Esophagus (tissue), 2 donors: ENCODE measurements at regions not wholly inside any gene's neighbourhood (a gene's known extent, or its start where the extent isn't known, plus 50 kb on each side); places are given as distances from the start of the nearest gene placed in this dataset.

ENCODE experiments used
- H3K27ac ChIP-seq, 2 donors: one replicate each; pipeline ENCODE4 v1.5.1; 2013; ENCODE audit warnings: low read depth in 2 of 2, mild to moderate bottlenecking in 2 of 2, inconsistent platforms in 1 of 2, low read length in 1 of 2, moderate library complexity in 1 of 2
- H3K27me3 ChIP-seq, 2 donors: one replicate each; pipeline ENCODE4 v1.6.1; 2013; ENCODE audit warnings: low read length in 2 of 2, control low read depth in 1 of 2, mild to moderate bottlenecking in 1 of 2; ENCODE audit not compliant: insufficient read depth in 2 of 2, control insufficient read depth in 1 of 2
- H3K36me3 ChIP-seq, 2 donors: one replicate each; pipeline ENCODE4 v1.6.1; 2013; ENCODE audit warnings: low read length in 1 of 2; ENCODE audit not compliant: control insufficient read depth in 2 of 2, insufficient read depth in 2 of 2
- H3K4me1 ChIP-seq, 2 donors: one replicate each; pipeline ENCODE4 v1.6.1; 2013; ENCODE audit warnings: low read length in 1 of 2; ENCODE audit not compliant: control insufficient read depth in 2 of 2, insufficient read depth in 2 of 2
- H3K4me3 ChIP-seq, 2 donors: one replicate each; pipeline ENCODE4 v1.5.1; 2013; ENCODE audit warnings: low read length in 2 of 2, mild to moderate bottlenecking in 2 of 2, low read depth in 1 of 2, moderate library complexity in 1 of 2
- H3K9me3 ChIP-seq, 2 donors: one replicate each; pipeline ENCODE4 v1.6.1; 2013; ENCODE audit warnings: mild to moderate bottlenecking in 2 of 2, low read depth in 1 of 2, low read length in 1 of 2, moderate library complexity in 1 of 2; ENCODE audit not compliant: control insufficient read depth in 2 of 2, insufficient read depth in 1 of 2
- WGBS, 2 donors: extraction: QIAGEN DNeasy Blood & Tissue Kit; methylation state at CpG; one replicate each; pipeline ENCODE4 v1.1.7; 2013; 5-methylcytosine and 5-hydroxymethylcytosine counted together
- donor health status: healthy with polysubstance abuse.
- donor health status: Bipolar disorder and iron deficiency.

- Histone ChIP-seq H3K9me3 (peaks cover 4 to 7% of the 10 kb centered on the region in 2 donors), H3K4me1 (no peaks in the 10 kb centered on the region), H3K27me3 (no peaks in the 10 kb centered on the region), H3K27ac (no peak overlapping the region), H3K4me3 (no peak overlapping the region), H3K36me3 (no peaks in the 10 kb centered on the region)
- 77 to 81% methylated on average over 7 of the region's 7 CpGs for WGBS, 2 donors
Measured at GRCh38 chr10:130707389-130707979, 571.3 kb downstream of the GLRX3 start.

GRCh38 chr10:130708465-130709070, 572.4 kb downstream of the GLRX3 start:
- no peaks in the 10 kb centered on the region for H3K4me1 ChIP-seq
- WGBS, 2 donors = 75 to 85% methylated on average over 18 of the region's 18 CpGs

GRCh38 chr10:130709415-130709814, 573.2 kb downstream of the GLRX3 start:
- Histone ChIP-seq H3K9me3 (peaks cover 4 to 8% of the 10 kb centered on the region in 2 donors), H3K27ac (no peak overlapping the region), H3K27me3 (no peaks in the 10 kb centered on the region), H3K4me3 (no peak overlapping the region), H3K36me3 (no peaks in the 10 kb centered on the region), H3K4me1 (no peaks in the 10 kb centered on the region)
- WGBS, 2 donors = 60 to 70% methylated on average over 2 of the region's 2 CpGs

More at GRCh38 chr10:130708465-130709070, 572.4 kb downstream of the GLRX3 start:
- H3K27ac ChIP-seq = no peak overlapping the region
- no peak overlapping the region for H3K4me3 ChIP-seq
- H3K27me3 ChIP-seq = no peaks in the 10 kb centered on the region
- no peaks in the 10 kb centered on the region for H3K36me3 ChIP-seq
- peaks cover 4 to 7% of the 10 kb centered on the region in 2 donors for H3K9me3 ChIP-seq

- H3K4me1 ChIP-seq = no peaks in the 10 kb centered on the region
- H3K27ac ChIP-seq = no peak overlapping the region
- peaks cover 4 to 13% of the 10 kb centered on the region in 2 donors for H3K9me3 ChIP-seq
- 65 to 74% methylated on average over 14 of the region's 14 CpGs for WGBS, 2 donors
- no peaks in the 10 kb centered on the region for H3K36me3 ChIP-seq
- H3K27me3 ChIP-seq = no peaks in the 10 kb centered on the region
- no peak overlapping the region for H3K4me3 ChIP-seq
Measured at GRCh38 chr10:130711072-130711471, 574.9 kb downstream of the GLRX3 start.

GRCh38 chr10:130713135-130713534, 576.9 kb downstream of the GLRX3 start:
- no peaks in the 10 kb centered on the region for H3K27me3 ChIP-seq
- H3K4me3 ChIP-seq = no peak overlapping the region
- no peaks in the 10 kb centered on the region for H3K36me3 ChIP-seq
- 57 to 65% methylated on average over 4 of the region's 4 CpGs for WGBS, 2 donors
- H3K9me3 ChIP-seq = peaks cover 4 to 13% of the 10 kb centered on the region in 2 donors
- no peaks in the 10 kb centered on the region for H3K4me1 ChIP-seq
- H3K27ac ChIP-seq = no peak overlapping the region

- Histone ChIP-seq H3K4me3 (no peak overlapping the region), H3K27me3 (no peaks in the 10 kb centered on the region), H3K9me3 (peaks cover 0 to 9% of the 10 kb centered on the region in 2 donors), H3K27ac (no peak overlapping the region), H3K36me3 (no peaks in the 10 kb centered on the region), H3K4me1 (no peaks in the 10 kb centered on the region)
- 88 to 89% methylated on average over 8 of the region's 8 CpGs for WGBS, 2 donors
Measured at GRCh38 chr10:130713731-130714130, 577.5 kb downstream of the GLRX3 start.

GRCh38 chr10:130714742-130715467, 578.7 kb downstream of the GLRX3 start:
- Histone ChIP-seq H3K27ac (no peak overlapping the region), H3K36me3 (no peaks in the 10 kb centered on the region)
- 71 to 73% methylated on average over 20 of the region's 20 CpGs for WGBS, 2 donors

GRCh38 chr10:130715686-130716670, 579.8 kb downstream of the GLRX3 start:
- H3K4me3 ChIP-seq = no peak overlapping the region
- H3K9me3 ChIP-seq = peaks cover 0 to 9% of the 10 kb centered on the region in 2 donors
- no peak overlapping the region for H3K27ac ChIP-seq
- 78 to 81% methylated on average over 12 of the region's 12 CpGs for WGBS, 2 donors
- H3K36me3 ChIP-seq = no peaks in the 10 kb centered on the region
- H3K4me1 ChIP-seq = no peaks in the 10 kb centered on the region
- no peaks in the 10 kb centered on the region for H3K27me3 ChIP-seq

More at GRCh38 chr10:130714742-130715467, 578.7 kb downstream of the GLRX3 start:
- no peaks in the 10 kb centered on the region for H3K4me1 ChIP-seq
- H3K27me3 ChIP-seq = no peaks in the 10 kb centered on the region
- peaks cover 0 to 9% of the 10 kb centered on the region in 2 donors for H3K9me3 ChIP-seq
- H3K4me3 ChIP-seq = no peak overlapping the region

- H3K4me3 ChIP-seq = no peak overlapping the region
- WGBS, 2 donors = 71 to 77% methylated on average over 7 of the region's 7 CpGs
Measured at GRCh38 chr10:130717083-130717482, 580.9 kb downstream of the GLRX3 start.

More at GRCh38 chr10:130717083-130717482, 580.9 kb downstream of the GLRX3 start:
- Histone ChIP-seq H3K36me3 (no peaks in the 10 kb centered on the region), H3K4me1 (no peaks in the 10 kb centered on the region), H3K27me3 (no peaks in the 10 kb centered on the region), H3K27ac (no peak overlapping the region), H3K9me3 (peaks cover 0 to 6% of the 10 kb centered on the region in 2 donors)
